HEK293 (cell line): ENCODE measurements at regions not wholly inside any gene's neighbourhood (a gene's known extent, or its start where the extent isn't known, plus 50 kb on each side); places are given as distances from the start of the nearest gene placed in this dataset.

Experiments used
- CTCF ChIA-PET: fragments of 350-600 bp; formaldehyde crosslinking; extraction: SDS; loops from one replicate; lab custom pipeline; 2021; ENCODE audit warnings: antibody characterized with exemption; lab: Yijun Ruan, JAX
- POLR2A ChIA-PET: fragments of 300-600 bp; formaldehyde crosslinking; extraction: SDS; loops from one replicate; lab custom pipeline; 2020; ENCODE audit warnings: antibody characterized with exemption, inconsistent platforms; lab: Yijun Ruan, JAX
- H3K27ac ChIP-seq: fragments of 200-500 bp; sonication (Bioruptor generic); 2 replicates; pipeline ENCODE4 v1.5.1; 2014; ENCODE audit warnings: low read depth, low read length, control low read depth, inconsistent platforms; ENCODE audit errors: extremely low read depth
- H3K36me3 ChIP-seq, 2 experiments: fragments of 200-500 bp in 1 of 2; sonication (Bioruptor generic) in 1 of 2; 1 replicate in 1 of 2; 2 replicates in 1 of 2; pipeline ENCODE4 v1.5.1; 2014 to 2017; ENCODE audit warnings: inconsistent platforms in 2 of 2, low read length in 2 of 2; ENCODE audit not compliant: control insufficient read depth in 2 of 2, insufficient read depth in 1 of 2
- H3K4me1 ChIP-seq: fragments of 200-500 bp; sonication (Bioruptor generic); 2 replicates; pipeline ENCODE4 v1.5.1; 2014; ENCODE audit warnings: mild to moderate bottlenecking, low read length, inconsistent platforms; ENCODE audit not compliant: control insufficient read depth, insufficient read depth
- H3K4me3 ChIP-seq: 2 replicates; pipeline ENCODE4 v1.5.1; 2011; ENCODE audit warnings: low read depth, mild to moderate bottlenecking, control low read depth, low read length, moderate library complexity
- H3K9me3 ChIP-seq: fragments of 200-500 bp; sonication (Bioruptor generic); 2 replicates; pipeline ENCODE4 v1.5.1; 2014; ENCODE audit warnings: low read depth, low read length, inconsistent platforms; ENCODE audit not compliant: control insufficient read depth, insufficient read depth
- GLI2 ChIP-seq: fragments of 450-650 bp; formaldehyde crosslinking; IDR thresholded peaks from 2 replicates; pipeline ENCODE4; 2017; ENCODE audit warnings: missing biosample characterization, missing genetic modification characterization, low read depth, borderline replicate concordance
- GLIS1 ChIP-seq: fragments of 450-650 bp; formaldehyde crosslinking; IDR thresholded peaks from 2 replicates; pipeline ENCODE4 v1.5.1; 2016; ENCODE audit warnings: missing biosample characterization, missing genetic modification characterization
- GLIS2 ChIP-seq: fragments of 450-650 bp; formaldehyde crosslinking; IDR thresholded peaks from 2 replicates; pipeline ENCODE4 v1.5.1; 2016; ENCODE audit warnings: missing biosample characterization, missing genetic modification characterization
- HOXC10 ChIP-seq: sonication (generic); formaldehyde crosslinking; IDR thresholded peaks from 2 replicates; pipeline ENCODE4 v1.8.1; 2023; ENCODE audit warnings: mild to moderate bottlenecking, missing genetic modification reagents
- HOXD13 ChIP-seq: sonication (generic); formaldehyde crosslinking; IDR thresholded peaks from 2 replicates; pipeline ENCODE4 v1.8.0; 2022; ENCODE audit warnings: missing genetic modification reagents, borderline replicate concordance
- INSM2 ChIP-seq: fragments of 450-650 bp; formaldehyde crosslinking; IDR thresholded peaks from 2 replicates; pipeline ENCODE4 v1.5.1; 2016; ENCODE audit warnings: missing biosample characterization, missing genetic modification characterization
- KLF17 ChIP-seq: fragments of 450-650 bp; formaldehyde crosslinking; IDR thresholded peaks from 2 replicates; pipeline ENCODE4 v1.5.1; 2016; ENCODE audit warnings: missing biosample characterization, missing genetic modification characterization
- KLF8 ChIP-seq: fragments of 450-650 bp; formaldehyde crosslinking; IDR thresholded peaks from 2 replicates; pipeline ENCODE4 v1.5.1; 2016; ENCODE audit warnings: missing biosample characterization, missing genetic modification characterization
- TCF7L2 ChIP-seq: IDR thresholded peaks from 2 replicates; pipeline ENCODE4 v1.6.1; 2011; ENCODE audit warnings: low read depth, mild to moderate bottlenecking, inconsistent platforms, low read length, moderate library complexity, borderline replicate concordance
- TSHZ1 ChIP-seq: fragments of 450-650 bp; formaldehyde crosslinking; IDR thresholded peaks from 2 replicates; pipeline ENCODE4 v1.5.1; 2016; ENCODE audit warnings: missing biosample characterization, missing genetic modification characterization, borderline replicate concordance
- WT1 ChIP-seq: fragments of 450-650 bp; formaldehyde crosslinking; IDR thresholded peaks from 2 replicates; pipeline ENCODE4 v1.5.1; 2016; ENCODE audit warnings: missing biosample characterization, missing genetic modification characterization
- ZNF138 ChIP-seq: fragments of 450-650 bp; formaldehyde crosslinking; IDR thresholded peaks from 2 replicates; pipeline ENCODE4 v1.5.1; 2016; ENCODE audit warnings: missing biosample characterization, missing genetic modification characterization, borderline replicate concordance
- ZNF155 ChIP-seq: fragments of 450-650 bp; formaldehyde crosslinking; IDR thresholded peaks from 2 replicates; pipeline ENCODE4 v1.5.1; 2016; ENCODE audit warnings: missing biosample characterization, missing genetic modification characterization
- ZNF175 ChIP-seq: fragments of 450-650 bp; formaldehyde crosslinking; IDR thresholded peaks from 2 replicates; pipeline ENCODE4 v1.5.1; 2016; ENCODE audit warnings: missing biosample characterization, missing genetic modification characterization
- ZNF202 ChIP-seq: fragments of 450-650 bp; formaldehyde crosslinking; IDR thresholded peaks from 2 replicates; pipeline ENCODE4 v1.5.1; 2016; ENCODE audit warnings: missing biosample characterization, missing genetic modification characterization, borderline replicate concordance
- ZNF341 ChIP-seq: fragments of 450-650 bp; formaldehyde crosslinking; IDR thresholded peaks from 2 replicates; pipeline ENCODE4; 2016; ENCODE audit warnings: low read depth, missing biosample characterization, missing genetic modification characterization
- ZNF510 ChIP-seq: fragments of 450-650 bp; formaldehyde crosslinking; IDR thresholded peaks from 2 replicates; pipeline ENCODE4 v1.5.1; 2018; ENCODE audit warnings: mild to moderate bottlenecking, missing genetic modification characterization, missing biosample characterization; ENCODE audit not compliant: insufficient replicate concordance
- ZNF530 ChIP-seq: fragments of 450-650 bp; formaldehyde crosslinking; IDR thresholded peaks from 2 replicates; pipeline ENCODE4 v1.5.1; 2016; ENCODE audit warnings: low read depth, missing biosample characterization, missing genetic modification characterization
- ZNF561 ChIP-seq: fragments of 450-650 bp; IDR thresholded peaks from 2 replicates; pipeline ENCODE4 v1.5.1; 2018; ENCODE audit warnings: missing biosample characterization, missing genetic modification characterization, borderline replicate concordance
- ZNF776 ChIP-seq: fragments of 450-650 bp; formaldehyde crosslinking; IDR thresholded peaks from 2 replicates; pipeline ENCODE4 v1.5.0; 2017; ENCODE audit warnings: missing biosample characterization, missing genetic modification characterization, borderline replicate concordance
- ZNF830 ChIP-seq: fragments of 450-650 bp; IDR thresholded peaks from 2 replicates; pipeline ENCODE4 v1.5.0; 2018; ENCODE audit warnings: missing biosample characterization, missing genetic modification characterization, low read depth, mild to moderate bottlenecking, moderate library complexity

GRCh38 chr3:59424268-59425010, 374.6 kb upstream of the CFAP20DC start (continued):
- TF ChIP-seq HOXC10 (CRISPR knock-in tag) (no peak), INSM2 (tag by site-specific recombination) (no peak), ZNF561 (tag by site-specific recombination) (no peak), GLI2 (tag by site-specific recombination) (no peak), ZNF830 (tag by site-specific recombination) (no peak), ZNF155 (tag by site-specific recombination) (no peak)
- TF ChIP-seq, all 188 proteins: peak for 0

GRCh38 chr3:59423707-59424106, 373.9 kb upstream of the CFAP20DC start:
- ChIA-PET CTCF (no interaction called here), POLR2A (no interaction called here)
- H3K4me1 ChIP-seq: no peaks in the 10 kb centered on the region
- no peaks in the 10 kb centered on the region for H3K36me3 ChIP-seq
- TF ChIP-seq ZNF776 (tag by site-specific recombination) (no peak), GLIS1 (tag by site-specific recombination) (no peak), ZNF530 (tag by site-specific recombination) (no peak), ZNF202 (tag by site-specific recombination) (no peak), ZNF341 (tag by site-specific recombination) (no peak), HOXD13 (CRISPR knock-in tag) (no peak), GLIS2 (tag by site-specific recombination) (no peak), HOXC10 (CRISPR knock-in tag) (no peak), WT1 (no peak), ZNF138 (tag by site-specific recombination) (no peak), ZNF175 (tag by site-specific recombination) (no peak), KLF8 (no peak), TCF7L2 (no peak), ZNF510 (tag by site-specific recombination) (no peak), KLF17 (no peak), TSHZ1 (tag by site-specific recombination) (no peak)
- no peaks in the 10 kb centered on the region for H3K9me3 ChIP-seq
- H3K4me3 ChIP-seq: no peak overlapping the region
- no peak overlapping the region for H3K27ac ChIP-seq
